Tibial artery (tissue), 4 donors: ENCODE measurements at regions not wholly inside any gene's neighbourhood (a gene's known extent, or its start where the extent isn't known, plus 50 kb on each side); places are given as distances from the start of the nearest gene placed in this dataset.

ENCODE experiments used
- DNase-seq, 2 donors: peaks; one replicate each; pipeline ENCODE4 v3.0.0-alpha.2; 2019
- H3K27ac ChIP-seq, 2 donors: fragments of 200-600 bp; sonication (generic) in 1 of 2; 1 replicate in 1 of 2; 2 replicates in 1 of 2; pipeline ENCODE4 v1.5.1; 2018 to 2019; ENCODE audit warnings: mild to moderate bottlenecking in 1 of 2
- H3K27me3 ChIP-seq, 2 donors: fragments of 200-600 bp; sonication (generic) in 1 of 2; one replicate each; pipeline versions ENCODE4 v1.5.1 to v1.6.0; 2016 to 2019
- H3K36me3 ChIP-seq, 3 donors: fragments of 200-600 bp; sonication (generic) in 2 of 3; one replicate each; pipeline ENCODE4 v1.5.1; 2016 to 2019; ENCODE audit warnings: mild to moderate bottlenecking in 2 of 3
- H3K4me1 ChIP-seq, 4 donors: fragments of 200-600 bp; sonication (generic) in 2 of 4; 1 replicate in 3 of 4; 2 replicates in 1 of 4; pipeline ENCODE4 v1.5.1; 2016 to 2019
- H3K4me3 ChIP-seq, 2 donors: fragments of 200-600 bp; sonication (generic) in 1 of 2; 1 replicate in 1 of 2; 2 replicates in 1 of 2; pipeline ENCODE4 v1.5.1; 2018 to 2019; ENCODE audit warnings: mild to moderate bottlenecking in 2 of 2
- H3K9me3 ChIP-seq, 3 donors: fragments of 200-600 bp; sonication (generic) in 1 of 3; one replicate each; pipeline ENCODE4 v1.5.1; 2016 to 2019
- CTCF ChIP-seq, 2 experiments: fragments of 200-600 bp in 1 of 2; fragments of 450-650 bp in 1 of 2; IDR thresholded peaks; one replicate each; pipeline ENCODE4 v1.5.1; 2017 to 2019; ENCODE audit warnings: antibody characterized with exemption in 2 of 2, mild to moderate bottlenecking in 1 of 2, moderate library complexity in 1 of 2
- intact Hi-C: fragments of 100-400 bp; cut with DNase I; formaldehyde crosslinking; loops from one replicate; pipeline ENCODE4 v1.15.0; 2023; ENCODE audit warnings: low total_unique reads

- no peak for TF ChIP-seq CTCF (IDR thresholded peaks at IDR 0.05)
- Histone ChIP-seq H3K9me3 (peaks cover 0 to 7% (median 6%) of the 10 kb centered on the region in 3 donors), H3K4me3 (no peak overlapping the region), H3K4me1 (peaks cover 0 to 26% (median 6%) of the 10 kb centered on the region in 4 donors), H3K36me3 (no peaks in the 10 kb centered on the region), H3K27me3 (no peaks in the 10 kb centered on the region), H3K27ac (no peak overlapping the region)
- DNase-seq, result no peak
- intact Hi-C loops, result no loop called here
These were observed 379.8 kb downstream of the TBC1D4 start for GRCh38 chr13:75102001-75102716.

GRCh38 chr13:75101348-75101747 is 380.6 kb downstream of the TBC1D4 start:
- no peaks in the 10 kb centered on the region for H3K27me3 ChIP-seq
- TF ChIP-seq CTCF (IDR thresholded peaks at IDR 0.05), result no peak
- no peaks in the 10 kb centered on the region for H3K9me3 ChIP-seq
- DNase-seq, result no peak
- no peak overlapping the region for H3K27ac ChIP-seq
- H3K4me1 ChIP-seq, result peaks cover 0 to 26% (median 6%) of the 10 kb centered on the region in 4 donors
- H3K36me3 ChIP-seq, result no peaks in the 10 kb centered on the region
- intact Hi-C loops, result no loop called here
- H3K4me3 ChIP-seq, result no peak overlapping the region

- no peak for DNase-seq
- intact Hi-C loops, result no loop called here
These were observed 389.8 kb downstream of the TBC1D4 start for GRCh38 chr13:75092143-75092542.

GRCh38 chr13:75091718-75092117 is 390.3 kb downstream of the TBC1D4 start:
- intact Hi-C loops, result no loop called here
- H3K27ac ChIP-seq, result no peak overlapping the region
- TF ChIP-seq CTCF (IDR thresholded peaks at IDR 0.05), result no peak
- no peak for DNase-seq
- H3K36me3 ChIP-seq, result no peaks in the 10 kb centered on the region
- H3K4me1 ChIP-seq, result no peaks in the 10 kb centered on the region
- no peaks in the 10 kb centered on the region for H3K27me3 ChIP-seq
- no peaks in the 10 kb centered on the region for H3K9me3 ChIP-seq
- H3K4me3 ChIP-seq, result no peak overlapping the region

More at GRCh38 chr13:75092143-75092542, 389.8 kb downstream of the TBC1D4 start:
- H3K36me3 ChIP-seq, result no peaks in the 10 kb centered on the region
- no peak overlapping the region for H3K27ac ChIP-seq
- no peak overlapping the region for H3K4me3 ChIP-seq
- no peaks in the 10 kb centered on the region for H3K9me3 ChIP-seq
- H3K27me3 ChIP-seq, result no peaks in the 10 kb centered on the region
- TF ChIP-seq CTCF (IDR thresholded peaks at IDR 0.05), result no peak
- no peaks in the 10 kb centered on the region for H3K4me1 ChIP-seq

- no peak for TF ChIP-seq CTCF (IDR thresholded peaks at IDR 0.05)
- intact Hi-C loops, result no loop called here
These were observed 390.9 kb downstream of the TBC1D4 start for GRCh38 chr13:75090872-75091615.

More at GRCh38 chr13:75090872-75091615, 390.9 kb downstream of the TBC1D4 start:
- H3K36me3 ChIP-seq, result no peaks in the 10 kb centered on the region
- no peaks in the 10 kb centered on the region for H3K27me3 ChIP-seq
- no peak overlapping the region for H3K4me3 ChIP-seq
- H3K9me3 ChIP-seq, result no peaks in the 10 kb centered on the region
- DNase-seq, result no peak
- no peaks in the 10 kb centered on the region for H3K4me1 ChIP-seq
- no peak overlapping the region for H3K27ac ChIP-seq
